Right hindlimb (tissue), 1 donor: ENCODE measurements at regions not wholly inside any gene's neighbourhood (a gene's known extent, or its start where the extent isn't known, plus 50 kb on each side); places are given as distances from the start of the nearest gene placed in this dataset.
"Not testable (repeated sequence)": the region's sequence is repeated elsewhere in the genome, so short reads cannot be mapped to it uniquely, and the experiment has no call there.

Experiments used
- DNase-seq: peaks from one replicate; pipeline ENCODE4 v3.0.0-alpha.2; 2018

DNA sequence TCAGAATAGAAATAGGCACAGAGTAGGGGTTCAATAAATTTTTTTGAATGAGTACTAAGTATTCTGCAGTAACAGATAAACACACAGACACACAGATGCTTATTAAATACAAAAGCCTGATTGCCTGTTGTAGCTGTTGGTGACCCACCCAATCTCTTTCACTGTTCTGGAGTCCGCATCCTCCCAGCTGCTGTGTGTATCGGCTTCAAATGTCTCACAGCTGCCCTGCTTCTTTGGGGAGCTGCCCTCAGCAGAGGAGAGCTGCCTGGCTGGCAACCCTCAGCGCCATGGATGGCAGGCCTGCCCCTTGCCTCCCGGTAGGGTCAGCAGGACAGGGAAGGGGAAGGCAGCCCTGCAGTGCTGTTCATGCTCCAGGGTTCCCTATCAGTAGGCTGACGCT, 50.5 kb upstream of the PRNP start:
- no peak for DNase-seq

DNA sequence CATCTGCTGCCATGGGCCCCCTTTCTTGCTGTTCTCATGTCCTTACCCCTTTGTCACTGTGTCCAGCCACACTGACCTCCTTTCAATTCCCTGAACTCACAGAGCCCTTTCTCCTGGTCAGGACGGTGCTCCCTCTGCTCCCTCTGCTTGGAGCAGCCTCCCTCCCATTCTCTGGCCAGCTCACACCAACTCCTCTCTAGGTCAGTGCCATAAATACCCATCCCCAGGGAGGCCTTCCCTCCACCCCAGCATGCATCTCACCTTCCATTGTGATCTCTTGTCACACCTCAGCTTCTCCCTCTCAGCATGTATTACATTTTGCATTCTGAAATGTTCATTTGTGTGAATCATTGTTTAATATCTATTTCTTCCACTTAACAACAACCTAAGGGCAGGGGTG, 50.9 kb upstream of the PRNP start:
- DNase-seq: no peak

DNA sequence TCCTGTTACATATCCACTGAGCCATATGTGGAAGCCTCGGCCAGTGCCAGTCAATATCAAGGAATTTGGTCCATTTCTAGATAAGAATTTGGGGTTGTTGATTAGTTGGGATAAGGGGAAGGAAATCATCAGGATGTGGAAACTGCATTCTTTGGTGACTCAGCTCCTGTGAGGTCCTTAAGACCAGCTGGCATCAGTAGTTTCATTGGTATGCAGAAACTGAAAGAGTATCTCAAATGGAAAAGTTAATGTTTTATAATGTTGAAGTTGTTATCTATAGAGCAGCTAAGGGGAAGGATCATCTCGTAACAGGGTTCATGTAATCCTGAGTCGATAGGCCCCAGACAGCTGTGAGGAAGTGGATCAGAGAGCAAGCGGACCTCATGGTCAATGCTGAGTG, 52.5 kb upstream of the PRNP start:
- DNase-seq: no peak

DNA sequence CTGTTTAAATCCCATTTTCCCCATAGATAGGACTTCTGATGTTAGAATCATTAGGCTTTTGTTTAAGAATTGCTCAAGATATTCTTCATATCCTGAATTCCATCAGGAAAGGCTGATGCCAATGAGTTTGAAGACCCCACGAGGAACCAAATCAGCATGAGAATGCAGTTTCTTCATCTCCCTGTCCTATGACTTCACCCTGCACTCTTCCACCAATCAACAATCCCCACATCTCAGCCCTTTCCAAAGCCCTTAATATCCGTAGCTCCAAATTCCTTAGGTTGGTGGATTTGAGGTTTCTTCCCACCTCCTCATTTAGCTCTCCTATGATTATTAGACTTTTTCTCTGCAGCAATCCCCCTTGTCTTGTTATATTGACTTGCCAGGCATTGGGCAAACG, 52.9 kb upstream of the PRNP start:
- no peak for DNase-seq

DNA sequence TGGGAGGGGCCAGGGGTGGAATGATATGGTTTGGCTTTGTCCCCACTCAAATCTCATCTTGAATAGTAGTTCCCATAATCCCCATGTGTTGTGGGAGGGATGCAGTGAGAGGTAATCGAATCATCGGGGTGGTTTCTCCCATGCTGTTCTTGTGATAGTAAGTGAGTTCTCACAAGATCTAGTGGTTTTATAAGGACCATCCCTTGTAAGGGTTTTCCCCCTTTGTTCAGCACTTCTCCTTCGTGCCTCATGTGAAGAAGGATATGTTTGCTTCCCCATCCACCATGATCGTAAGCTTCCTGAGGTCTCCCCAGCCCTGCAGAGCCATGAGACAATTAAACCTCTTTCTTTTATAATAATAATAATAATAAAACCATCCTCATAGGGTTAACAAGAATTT, 53.4 kb upstream of the PRNP start:
- no peak for DNase-seq

DNA sequence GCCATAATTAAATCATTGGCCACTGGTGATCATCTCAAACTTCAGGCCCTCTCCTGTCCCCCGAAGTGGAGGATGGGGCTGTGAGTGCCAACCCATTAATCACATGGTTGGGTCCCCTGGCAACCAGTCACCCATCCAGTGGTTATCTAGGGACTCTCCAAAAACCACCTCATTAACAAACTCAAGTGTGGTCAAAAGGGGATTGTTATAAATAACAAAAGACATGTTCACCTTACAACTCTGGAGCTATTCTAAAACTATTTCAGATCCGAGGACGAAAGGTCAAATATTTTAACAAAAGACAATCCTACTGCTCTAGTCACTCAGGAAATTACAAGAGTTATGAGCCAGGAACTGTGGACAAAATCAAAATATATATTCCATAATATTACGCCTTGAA, 60.0 kb upstream of the PRNP start:
- no peak for DNase-seq

DNA sequence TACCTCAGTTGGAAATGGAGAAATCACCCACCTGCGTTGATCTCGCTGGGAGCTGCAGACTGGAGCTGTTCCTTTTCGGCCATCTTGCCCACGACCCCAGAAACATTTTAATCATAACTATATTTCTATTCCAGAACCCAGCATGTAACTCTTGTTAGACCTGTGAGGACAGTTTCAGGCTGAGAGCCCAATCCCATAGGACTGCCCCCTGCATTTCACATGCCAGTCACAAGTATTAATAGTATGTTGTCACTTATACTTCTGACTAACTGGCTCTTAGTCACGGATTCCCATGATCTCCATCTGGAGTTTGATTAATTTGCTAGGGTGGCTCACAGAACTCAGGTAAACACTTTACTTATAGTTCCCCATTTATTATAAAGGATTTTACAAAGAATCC, 60.6 kb upstream of the PRNP start:
- no peak for DNase-seq

DNA sequence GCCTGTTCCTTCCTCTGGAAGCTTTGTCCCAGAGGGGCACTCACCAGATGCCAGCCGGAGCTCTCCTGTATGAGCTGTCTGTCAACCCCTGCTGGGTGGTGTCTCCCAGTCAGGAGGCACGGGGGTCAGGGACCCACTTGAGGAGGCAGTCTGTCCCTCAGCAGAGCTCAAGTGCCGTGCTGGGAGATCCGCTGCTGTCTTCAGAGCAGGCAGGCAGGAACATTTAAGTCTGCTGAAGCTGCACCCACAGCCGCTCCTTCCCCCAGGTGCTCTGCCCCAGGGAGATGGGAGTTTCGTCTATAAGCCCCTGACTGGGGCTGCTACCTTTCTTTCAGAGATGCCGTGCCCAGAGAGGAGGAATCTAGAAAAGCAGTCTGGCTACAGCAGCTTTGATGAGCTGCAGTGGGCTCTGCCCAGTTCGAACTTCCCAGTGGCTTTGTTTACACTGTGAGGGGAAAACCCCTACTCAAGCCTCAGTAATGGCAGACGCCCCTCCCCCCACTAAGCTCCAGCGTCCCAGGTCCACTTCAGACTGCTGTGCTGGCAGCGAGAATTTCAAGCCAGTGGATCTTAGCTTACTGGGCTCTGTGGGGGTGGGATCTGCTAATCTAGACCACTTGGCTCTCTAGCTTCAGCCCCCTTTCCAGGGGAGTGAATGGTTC, 61.5 kb upstream of the PRNP start:
- not testable (repeated sequence) for DNase-seq

DNA sequence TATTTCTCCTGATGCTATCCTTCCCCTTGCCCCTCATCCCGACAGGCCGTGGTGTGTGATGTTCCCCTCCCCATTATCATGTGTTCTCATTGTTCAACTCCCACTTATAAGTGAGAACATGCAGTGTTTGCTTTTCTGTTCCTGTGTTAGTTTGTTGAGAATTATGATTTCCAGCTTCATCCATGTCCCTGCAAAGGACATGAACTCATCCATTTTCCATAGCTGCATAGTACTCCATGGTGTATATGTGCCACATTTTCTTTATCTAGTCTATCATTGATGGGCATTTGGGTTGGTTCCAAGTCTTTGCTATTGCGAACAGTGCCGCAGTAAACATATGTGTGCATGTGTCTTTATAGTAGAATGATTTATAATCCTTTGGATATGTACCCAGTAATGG, 67.1 kb upstream of the PRNP start:
- not testable (repeated sequence) for DNase-seq

DNA sequence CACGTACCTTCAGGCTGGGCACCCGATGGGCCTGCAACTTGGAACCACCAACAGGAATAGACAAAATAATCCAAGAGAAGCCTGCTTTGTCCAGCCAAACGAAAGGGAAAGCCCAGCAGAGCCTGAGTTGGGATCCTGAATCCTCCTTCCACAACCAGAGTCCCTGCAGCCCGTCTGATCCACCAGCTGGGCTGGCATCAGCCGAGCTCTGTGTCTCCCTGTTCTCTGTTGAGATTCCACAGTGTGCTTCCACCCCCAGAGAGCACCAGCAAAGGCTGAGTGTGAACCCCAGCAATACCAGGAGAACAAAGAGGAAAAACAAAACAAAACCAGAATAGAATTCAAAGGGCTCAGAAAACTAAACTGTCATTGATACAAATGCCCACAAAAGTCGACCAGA, 68.8 kb upstream of the PRNP start:
- DNase-seq: no peak

DNA sequence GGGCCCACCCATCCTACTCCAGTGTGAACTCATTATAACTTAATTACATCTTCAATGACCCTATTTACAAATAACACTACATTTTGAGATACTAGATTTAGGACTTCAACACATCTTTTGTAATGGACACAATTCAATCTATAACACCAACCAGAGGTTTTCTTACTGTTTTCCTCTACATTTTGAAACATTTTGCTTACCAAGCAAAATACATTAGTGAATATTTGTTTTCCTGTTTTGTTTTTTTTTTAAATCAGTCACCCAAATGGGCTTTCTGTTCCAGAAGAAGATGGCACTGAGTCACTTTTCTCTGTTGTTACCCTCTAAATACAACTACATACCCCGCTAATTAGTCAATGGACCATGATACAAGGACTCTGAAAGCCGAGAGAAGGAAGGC, 69.2 kb upstream of the PRNP start:
- DNase-seq: no peak

DNA sequence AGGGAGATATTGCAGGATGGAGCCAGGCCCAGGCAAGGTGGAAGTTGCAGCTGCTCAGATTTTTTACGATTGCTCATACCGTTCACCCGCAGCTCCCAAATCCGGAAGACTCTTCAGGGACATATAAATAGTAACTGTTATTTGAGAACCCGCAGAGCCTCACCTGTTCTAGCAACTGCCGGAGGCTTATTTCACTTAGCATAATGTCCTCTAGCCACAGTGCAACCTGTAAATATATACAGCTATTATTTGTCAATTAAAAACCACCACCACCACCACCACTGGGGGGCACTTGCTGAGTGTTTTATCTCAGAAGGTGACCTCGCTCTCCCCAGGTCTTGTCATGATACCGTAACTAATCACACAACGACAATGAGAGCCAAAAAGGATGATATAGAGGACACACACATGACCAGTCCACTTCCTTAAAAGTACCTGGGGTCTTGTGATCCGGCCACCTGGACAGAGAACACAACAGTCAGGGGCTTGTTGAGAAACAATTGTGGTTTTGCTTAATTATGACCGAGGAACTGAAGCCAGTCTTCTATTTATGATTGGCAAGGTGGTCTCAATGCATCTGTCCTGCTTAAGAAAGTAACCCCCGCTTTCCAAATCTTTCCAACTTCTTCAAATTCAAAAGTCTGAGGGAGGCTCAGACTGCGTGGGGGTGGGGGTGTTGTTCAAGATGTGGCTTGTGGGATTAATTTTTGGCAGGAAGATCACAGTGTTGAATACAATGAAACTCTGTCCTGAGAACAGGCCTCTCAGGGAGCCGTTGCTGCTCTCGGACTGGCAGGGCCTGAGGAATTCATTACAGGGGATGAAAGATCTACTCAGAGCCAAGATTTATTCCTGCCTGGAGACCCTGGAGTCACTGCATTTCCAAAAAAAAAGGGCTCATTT, 72.3 kb upstream of the PRNP start:
- DNase-seq: peak; percentile 52

DNA sequence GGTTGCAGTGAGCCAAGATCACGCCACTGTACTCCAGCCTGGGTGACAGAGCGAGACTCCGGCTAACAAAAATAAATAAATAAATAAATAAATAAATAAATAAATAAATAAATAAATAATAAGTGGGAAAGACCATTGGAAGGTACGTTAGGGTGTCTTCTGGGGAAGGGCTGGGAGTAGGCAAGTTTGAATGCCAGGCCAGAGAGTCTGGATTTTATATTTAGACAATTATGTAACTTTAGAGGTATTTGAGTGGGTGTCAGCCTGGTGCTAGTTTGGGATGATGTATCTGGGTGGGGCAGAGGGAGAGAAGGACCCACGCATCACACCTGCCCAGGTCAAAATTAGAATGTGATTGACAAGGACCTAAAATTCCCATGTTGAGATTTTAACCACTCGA, 73.1 kb upstream of the PRNP start:
- no peak for DNase-seq

DNA sequence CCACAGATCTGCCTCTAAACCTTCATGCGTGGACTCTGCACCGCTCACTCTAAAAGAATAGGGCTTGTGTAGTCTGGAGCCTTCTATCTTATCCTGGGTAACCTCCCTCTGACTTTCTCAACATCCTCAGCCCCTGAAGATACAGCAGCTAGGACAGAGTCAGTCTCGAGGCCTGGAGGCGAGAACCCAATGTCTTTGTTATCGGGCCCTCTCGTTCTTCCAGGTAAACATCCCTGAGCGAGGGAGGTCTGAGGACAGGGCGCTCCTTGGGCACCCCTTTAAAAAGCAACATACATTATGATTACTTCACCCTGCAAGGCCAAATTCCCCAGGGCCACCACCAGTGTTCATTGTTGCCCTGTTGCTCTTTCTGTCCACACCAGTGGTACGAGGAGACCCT, 75.4 kb upstream of the PRNP start:
- DNase-seq: no peak

DNA sequence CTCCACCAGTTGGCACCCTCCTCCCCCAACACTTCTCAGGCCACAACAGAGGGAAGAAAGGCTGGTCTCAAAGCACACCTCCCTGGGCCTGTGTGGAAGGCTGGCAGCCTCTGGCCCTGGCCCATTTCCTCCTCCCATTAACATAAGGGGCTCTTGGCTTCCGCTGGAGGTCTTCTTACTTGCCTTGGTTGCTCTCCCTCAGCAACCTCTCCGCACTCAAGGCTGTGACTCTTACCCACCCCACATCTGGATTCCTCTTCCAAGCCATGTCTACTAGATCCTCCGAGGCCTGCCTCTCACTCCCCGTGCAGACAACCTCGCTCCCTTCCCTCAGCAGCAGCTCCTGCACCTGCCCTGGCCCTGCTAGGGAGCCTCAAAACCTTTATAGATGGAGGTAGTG, 76.7 kb upstream of the PRNP start:
- DNase-seq: no peak

DNA sequence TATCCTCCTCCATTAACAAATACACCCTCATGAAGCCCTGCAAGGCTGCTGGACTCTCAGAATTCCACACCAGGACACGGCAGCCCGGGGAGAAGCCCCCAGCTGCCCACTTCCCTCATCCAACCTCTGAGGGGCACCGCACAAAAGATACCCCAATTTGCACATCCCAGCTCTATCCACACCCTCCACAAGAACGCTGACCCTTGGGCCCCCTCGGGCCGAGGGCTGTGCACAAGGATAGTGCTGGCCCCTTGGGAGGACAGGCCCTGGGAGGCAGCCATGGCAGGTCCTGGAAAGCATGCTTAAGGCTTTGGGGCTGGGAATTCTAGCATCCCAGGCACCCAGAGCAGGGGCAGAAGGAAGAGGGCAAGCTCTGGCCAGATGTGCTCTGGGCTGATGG, 77.4 kb upstream of the PRNP start:
- DNase-seq: no peak

DNA sequence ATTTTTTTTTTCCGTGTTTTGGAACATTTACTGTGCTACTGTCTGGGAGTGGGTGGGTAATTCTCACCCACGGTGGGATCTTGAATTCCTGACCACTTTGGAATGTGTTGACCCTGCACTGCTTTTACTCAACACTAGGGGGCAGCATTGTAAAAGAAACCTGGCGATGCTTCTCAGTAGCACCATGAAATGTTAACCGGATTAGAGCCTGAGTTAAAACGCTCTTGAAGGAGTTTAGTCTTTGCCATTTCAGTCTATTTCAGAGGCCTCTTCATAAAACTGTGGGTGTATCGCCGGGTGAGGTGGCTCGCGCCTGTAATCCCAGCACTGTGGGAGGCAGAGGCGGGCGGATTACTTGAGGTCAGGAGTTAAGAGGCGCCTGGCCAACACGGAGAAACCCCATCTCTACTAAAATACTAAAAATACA, 79.0 kb upstream of the PRNP start:
- DNase-seq: peak; percentile 60

DNA sequence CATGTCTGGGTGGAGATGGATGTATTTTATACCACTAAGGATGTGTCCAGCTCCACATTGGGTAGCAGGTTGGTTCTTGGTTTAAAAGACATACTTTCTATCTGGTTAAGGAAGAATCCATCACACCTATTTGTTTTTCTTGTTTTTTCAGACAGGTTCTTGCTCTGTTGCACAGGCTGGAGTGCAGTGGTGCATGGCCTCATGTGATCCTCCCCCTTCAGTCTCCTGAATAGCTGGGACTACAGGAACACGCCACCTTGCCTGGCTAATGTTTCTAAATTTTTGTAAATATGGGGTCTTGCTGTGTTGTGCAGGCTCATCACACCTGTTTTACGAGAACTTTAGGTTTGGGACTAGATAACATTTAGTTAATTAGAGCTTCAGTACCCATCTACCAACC, 80.2 kb upstream of the PRNP start:
- DNase-seq: no peak

DNA sequence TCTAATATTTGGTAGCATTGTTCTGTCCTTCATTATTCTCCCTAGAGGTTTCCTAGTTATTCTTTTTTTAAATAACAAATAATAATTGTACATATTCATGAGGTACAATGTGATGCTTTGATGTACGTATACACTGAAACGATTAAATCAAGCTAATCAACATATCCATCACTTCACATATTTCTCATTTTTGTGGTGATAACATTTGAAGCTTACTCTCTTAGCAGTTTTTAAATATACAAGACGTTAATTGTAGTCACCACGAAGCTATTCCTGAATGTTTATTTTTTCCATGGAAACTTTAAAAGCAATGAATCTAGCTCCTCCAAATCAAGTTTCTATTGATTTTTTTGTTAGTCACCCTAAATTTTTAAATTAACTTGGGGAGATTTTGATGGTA, 81.1 kb upstream of the PRNP start:
- no peak for DNase-seq

DNA sequence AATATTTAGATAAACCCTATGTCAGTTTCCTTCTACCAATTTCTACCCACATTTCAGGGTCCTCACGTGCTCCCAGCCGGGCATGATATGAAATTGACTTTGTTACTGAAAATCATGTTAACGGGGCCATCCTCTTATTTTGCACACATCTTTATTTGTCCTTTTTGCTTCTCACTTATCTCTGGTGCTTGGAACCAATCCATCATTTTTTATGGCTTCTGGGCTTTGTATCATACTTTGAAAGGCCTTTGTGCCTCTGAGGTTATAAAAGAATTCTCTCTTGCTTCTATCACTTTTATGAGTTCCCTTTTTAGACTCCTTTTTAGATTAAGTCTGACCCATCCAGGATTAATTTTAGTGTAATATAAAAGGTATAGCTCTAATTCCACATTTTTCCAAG, 81.7 kb upstream of the PRNP start:
- no peak for DNase-seq

DNA sequence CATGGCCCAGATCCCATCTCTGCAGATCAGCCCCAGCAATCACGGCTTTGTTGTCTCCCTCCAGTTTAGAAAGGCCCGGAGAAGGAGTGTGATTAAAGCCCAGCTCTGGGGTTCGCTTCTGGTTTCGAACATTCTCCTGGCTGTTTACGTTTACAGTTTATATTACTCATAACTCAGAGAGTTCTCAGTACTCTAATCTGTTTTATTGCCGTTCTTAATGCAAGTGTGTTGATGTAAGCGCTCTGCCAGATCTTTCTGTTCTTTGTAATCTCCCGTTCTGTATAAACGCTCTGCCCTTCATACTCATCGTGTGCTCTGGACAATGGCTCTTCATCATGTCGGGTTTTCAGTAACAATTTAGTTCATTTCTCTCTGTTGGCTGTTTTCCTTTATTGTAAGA, 82.5 kb upstream of the PRNP start:
- DNase-seq: no peak

DNA sequence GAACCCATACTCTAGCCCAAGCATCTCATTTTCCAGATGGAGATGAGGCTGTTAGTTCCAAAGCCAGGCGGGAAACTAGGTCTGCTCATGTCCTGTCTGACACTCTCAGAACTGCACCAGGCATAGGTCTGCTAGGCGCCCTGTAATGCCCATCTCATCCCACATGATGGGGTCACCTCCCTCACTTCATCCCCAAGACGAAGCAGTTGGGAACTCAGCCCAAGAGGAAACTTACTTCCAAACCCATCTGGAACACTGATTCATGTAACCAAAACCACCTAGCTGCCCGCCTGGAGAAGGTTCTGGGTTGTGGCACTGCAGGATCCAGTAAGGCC, 84.0 kb upstream of the PRNP start:
- DNase-seq: no peak

DNA sequence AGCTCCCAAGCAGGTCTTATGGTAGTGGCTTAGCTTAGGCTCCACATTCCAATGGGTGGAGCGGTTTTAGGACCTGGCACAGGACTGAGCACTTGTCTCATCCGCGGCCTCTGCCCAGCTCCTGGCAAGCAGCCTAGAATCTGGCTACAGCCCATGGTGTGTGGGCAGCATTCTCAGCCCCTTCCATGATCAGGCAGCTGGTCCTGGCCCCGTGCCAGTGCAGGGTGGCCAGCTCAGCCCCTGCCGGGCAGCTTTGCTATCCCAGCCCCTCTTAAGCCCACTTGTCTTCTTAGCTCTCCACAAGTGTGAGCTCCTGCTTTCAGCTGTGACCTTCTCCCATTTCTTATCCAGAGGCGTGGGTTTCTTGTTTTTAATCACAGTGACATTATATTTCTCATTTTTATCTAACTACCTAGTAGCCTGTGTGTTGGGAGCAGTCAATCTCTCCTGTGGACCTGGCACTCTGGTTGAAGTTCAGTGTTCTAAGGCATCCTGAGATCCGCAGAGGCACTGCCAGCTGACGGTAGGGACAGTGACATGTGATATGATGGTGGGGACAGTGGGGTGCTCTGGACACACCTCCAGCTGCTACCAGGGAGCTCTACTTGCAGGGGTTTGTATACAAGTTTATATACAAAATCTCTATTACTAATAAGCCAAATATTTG, 84.5 kb upstream of the PRNP start:
- peak; percentile 86 for DNase-seq

DNA sequence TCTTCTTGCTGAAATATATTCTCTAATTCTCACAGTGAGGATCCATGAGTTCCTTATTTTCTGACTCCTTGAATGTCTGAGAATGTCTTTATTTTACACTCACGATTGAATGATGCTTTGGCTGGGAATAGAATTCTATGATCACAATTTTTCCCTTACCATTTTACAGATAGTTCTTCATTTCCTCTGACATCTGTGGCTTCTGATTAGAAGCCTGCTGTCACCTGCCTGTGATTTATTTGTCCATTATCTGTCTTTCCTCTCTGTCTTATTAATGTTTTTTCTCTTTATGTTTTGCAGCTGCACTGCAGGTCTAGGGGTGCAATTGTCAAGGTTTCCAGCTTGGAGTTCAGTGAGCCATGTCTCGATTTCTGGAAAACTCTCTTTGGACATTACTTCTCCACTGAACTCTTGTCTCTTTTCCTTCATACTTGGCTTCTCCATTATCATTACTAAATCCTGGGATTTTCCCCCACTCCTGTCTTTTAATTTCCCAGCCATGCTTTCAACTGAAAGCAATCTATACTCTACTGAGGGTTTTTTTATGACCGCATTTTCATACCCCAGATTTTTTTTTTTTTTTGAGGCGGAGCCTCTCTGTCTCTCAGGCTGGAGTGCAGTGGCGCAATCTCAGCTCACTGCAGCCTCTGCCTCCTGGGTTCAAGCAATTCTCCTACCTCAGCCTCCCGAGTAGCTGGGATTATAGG, 85.8 kb upstream of the PRNP start:
- DNase-seq: no peak
